SH-SY5Y (cell line): ENCODE measurements at regions not wholly inside any gene's neighbourhood (a gene's known extent, or its start where the extent isn't known, plus 50 kb on each side); places are given as distances from the start of the nearest gene placed in this dataset.

Experiments used
- GATA2 ChIP-seq: IDR thresholded peaks from 2 replicates; pipeline ENCODE4 v1.6.1; 2011; ENCODE audit warnings: mild to moderate bottlenecking, low read depth, low read length
- GATA3 ChIP-seq: IDR thresholded peaks from 2 replicates; pipeline ENCODE4 v1.6.1; 2011; ENCODE audit warnings: low read depth, mild to moderate bottlenecking, low read length, moderate library complexity

DNA sequence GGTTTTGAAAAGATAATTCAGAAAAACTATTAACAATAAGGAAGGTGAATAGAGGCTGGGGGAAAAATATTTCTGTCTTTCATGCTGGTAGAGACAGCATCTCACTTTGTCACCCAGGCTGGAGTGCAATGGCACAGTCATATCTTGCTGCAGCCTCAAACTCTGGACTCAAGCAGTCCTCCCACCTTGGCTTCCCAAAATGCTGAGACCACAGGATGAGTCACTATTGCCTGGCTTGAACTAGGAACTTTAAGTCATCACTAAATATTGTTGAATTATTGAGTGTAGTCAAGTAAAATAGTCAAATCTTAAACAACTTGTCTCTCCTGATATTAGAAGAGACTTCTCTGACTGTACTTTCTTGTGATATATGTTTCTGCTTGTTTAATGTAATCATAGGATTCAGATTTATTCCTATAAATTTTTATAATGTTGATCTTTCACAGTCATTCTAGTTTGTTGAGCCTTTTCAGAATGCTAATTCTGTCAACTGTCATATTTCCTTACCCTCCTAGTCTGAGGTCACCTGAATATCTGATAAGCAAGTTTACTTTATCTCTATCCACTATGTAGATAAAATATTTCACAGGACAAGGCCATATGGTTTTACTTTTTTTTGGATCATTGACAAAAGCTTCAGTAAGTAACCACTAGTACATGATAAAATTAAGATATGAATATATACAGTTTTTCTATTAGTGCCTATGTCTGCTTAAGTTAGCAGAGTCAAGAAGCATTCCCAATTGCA is 1696.5 kb downstream of the MAT2B start:
- peak; percentile 41; the same call in 1 of the 2 replicates for TF ChIP-seq GATA2
- TF ChIP-seq GATA3 = peak; percentile 77
